BLaER1 treated with 17β-estradiol and CSF1 and Interleukin-3, amounts not matched to agents 10 nM and 100 nM (cell line): ENCODE measurements at regions not wholly inside any gene's neighbourhood (a gene's known extent, or its start where the extent isn't known, plus 50 kb on each side); places are given as distances from the start of the nearest gene placed in this dataset.
A peak's percentile ranks its signal among the peaks of the same experiment; 100 is the strongest.

ENCODE experiments used
- H3K27ac ChIP-seq, 11 experiments: shearing (Covaris generic); formaldehyde crosslinking; 2 replicates each; pipeline ENCODE4 v1.8.1; 2022
- H3K27me3 ChIP-seq, 11 experiments: shearing (Covaris generic); formaldehyde crosslinking; 2 replicates each; pipeline ENCODE4 v1.8.1; 2022
- H3K36me3 ChIP-seq, 11 experiments: shearing (Covaris generic); formaldehyde crosslinking; 2 replicates each; pipeline ENCODE4 v1.8.1; 2022
- H3K4me1 ChIP-seq, 10 experiments: shearing (Covaris generic); formaldehyde crosslinking; 2 replicates each; pipeline ENCODE4 v1.8.1; 2022
- H3K4me2 ChIP-seq, 11 experiments: shearing (Covaris generic); formaldehyde crosslinking; 2 replicates each; pipeline ENCODE4 v1.8.1; 2022
- H3K4me3 ChIP-seq, 10 experiments: shearing (Covaris generic); formaldehyde crosslinking; 2 replicates each; pipeline ENCODE4 v1.8.1; 2022
- H3K9ac ChIP-seq, 11 experiments: shearing (Covaris generic); formaldehyde crosslinking; 2 replicates each; pipeline ENCODE4 v1.8.1; 2022
- H3K9me3 ChIP-seq, 11 experiments: shearing (Covaris generic); formaldehyde crosslinking; replicated peaks in 1 of 11; 2 replicates each; pipeline ENCODE4 v1.8.1; 2022
- H4K20me1 ChIP-seq, 11 experiments: shearing (Covaris generic); formaldehyde crosslinking; 2 replicates each; pipeline ENCODE4 v1.8.1; 2022
- Cebpa-rat ChIP-seq, 11 experiments: shearing (Covaris generic); IDR thresholded peaks; 2 replicates each; pipeline ENCODE4 v1.8.1; 2022

GRCh38 chr18:49731860-49732311 is 81.4 kb downstream of the ACAA2 start:
- no peak overlapping the region for H3K4me3 ChIP-seq
- H3K27me3 ChIP-seq, result no peaks in the 10 kb centered on the region
- H3K9ac ChIP-seq, result no peak overlapping the region
- peaks cover 0 to 22% (median 3%) of the 10 kb centered on the region in 10 experiments; a peak in 8 of 20 replicates for H3K4me1 ChIP-seq
- H3K36me3 ChIP-seq, result no peaks in the 10 kb centered on the region
- H4K20me1 ChIP-seq, result no peaks in the 10 kb centered on the region
- no peak overlapping the region for H3K27ac ChIP-seq
- no peak for TF ChIP-seq Cebpa-rat (IDR thresholded peaks at IDR 0.05)
- H3K4me2 ChIP-seq, result no peak overlapping the region
- no peaks in the 10 kb centered on the region for H3K9me3 ChIP-seq

- Histone ChIP-seq H3K9ac (no peak overlapping the region), H3K36me3 (no peaks in the 10 kb centered on the region), H3K27ac (no peak overlapping the region), H3K4me1 (peaks cover 0 to 22% (median 3%) of the 10 kb centered on the region in 10 experiments; a peak in 8 of 20 replicates), H3K9me3 (no peaks in the 10 kb centered on the region), H3K4me3 (no peak overlapping the region), H3K27me3 (no peaks in the 10 kb centered on the region), H4K20me1 (no peaks in the 10 kb centered on the region), H3K4me2 (no peak overlapping the region)
- TF ChIP-seq Cebpa-rat (IDR thresholded peaks at IDR 0.05), result no peak
Measured at GRCh38 chr18:49731421-49731841, 81.9 kb downstream of the ACAA2 start.

- Histone ChIP-seq H3K9ac (no peak overlapping the region), H3K4me3 (no peak overlapping the region), H4K20me1 (no peaks in the 10 kb centered on the region), H3K27ac (no peak overlapping the region), H3K9me3 (no peaks in the 10 kb centered on the region), H3K27me3 (no peaks in the 10 kb centered on the region), H3K36me3 (no peaks in the 10 kb centered on the region), H3K4me1 (peaks cover 0 to 25% (median 3%) of the 10 kb centered on the region in 10 experiments; a peak in 8 of 20 replicates), H3K4me2 (no peak overlapping the region)
- TF ChIP-seq Cebpa-rat (IDR thresholded peaks at IDR 0.05), result no peak
Measured at GRCh38 chr18:49730951-49731391, 82.4 kb downstream of the ACAA2 start.

- H3K4me1 ChIP-seq, result peaks cover 0 to 8% (median 0%) of the 10 kb centered on the region in 10 experiments; a peak in 4 of 20 replicates
- no peak overlapping the region for H3K4me2 ChIP-seq
- no peak for TF ChIP-seq Cebpa-rat (IDR thresholded peaks at IDR 0.05)
- no peaks in the 10 kb centered on the region for H3K36me3 ChIP-seq
- no peak overlapping the region for H3K9ac ChIP-seq
- H3K27me3 ChIP-seq, result no peaks in the 10 kb centered on the region
- no peaks in the 10 kb centered on the region for H3K9me3 ChIP-seq
- H3K27ac ChIP-seq, result no peak overlapping the region
- no peaks in the 10 kb centered on the region for H4K20me1 ChIP-seq
- H3K4me3 ChIP-seq, result no peak overlapping the region
Measured at GRCh38 chr18:49728542-49728941, 84.8 kb downstream of the ACAA2 start.

- Histone ChIP-seq H3K27ac (no peak overlapping the region), H3K4me2 (no peak overlapping the region), H3K9ac (no peak overlapping the region), H3K4me1 (peaks cover 0 to 8% (median 0%) of the 10 kb centered on the region in 10 experiments; a peak in 4 of 20 replicates), H3K36me3 (no peaks in the 10 kb centered on the region), H3K27me3 (no peaks in the 10 kb centered on the region), H3K9me3 (no peaks in the 10 kb centered on the region), H4K20me1 (no peaks in the 10 kb centered on the region), H3K4me3 (no peak overlapping the region)
- no peak for TF ChIP-seq Cebpa-rat (IDR thresholded peaks at IDR 0.05)
Measured at GRCh38 chr18:49727816-49728215, 85.5 kb downstream of the ACAA2 start.

- Histone ChIP-seq H3K27ac (no peak overlapping the region), H3K9ac (no peak overlapping the region)
- TF ChIP-seq Cebpa-rat (IDR thresholded peaks at IDR 0.05), result no peak
Measured at GRCh38 chr18:49726675-49726963, 86.7 kb downstream of the ACAA2 start.

GRCh38 chr18:49725809-49726674 is 87.3 kb downstream of the ACAA2 start:
- H3K27me3 ChIP-seq, result no peaks in the 10 kb centered on the region
- no peak overlapping the region for H3K9ac ChIP-seq
- no peak overlapping the region for H3K4me3 ChIP-seq
- TF ChIP-seq Cebpa-rat (IDR thresholded peaks at IDR 0.05), result no peak
- no peaks in the 10 kb centered on the region for H4K20me1 ChIP-seq
- H3K9me3 ChIP-seq, result no peaks in the 10 kb centered on the region
- H3K36me3 ChIP-seq, result no peaks in the 10 kb centered on the region
- H3K4me1 ChIP-seq, result peaks cover 0 to 8% (median 0%) of the 10 kb centered on the region in 10 experiments; a peak in 4 of 20 replicates
- H3K4me2 ChIP-seq, result peak overlapping the region in 2 of 11 experiments; percentile 39 to 45; a peak in 3 of 22 replicates
- no peak overlapping the region for H3K27ac ChIP-seq

More at GRCh38 chr18:49726675-49726963, 86.7 kb downstream of the ACAA2 start:
- H3K36me3 ChIP-seq, result no peaks in the 10 kb centered on the region
- H3K27me3 ChIP-seq, result no peaks in the 10 kb centered on the region
- peaks cover 0 to 8% (median 0%) of the 10 kb centered on the region in 10 experiments; a peak in 4 of 20 replicates for H3K4me1 ChIP-seq
- H4K20me1 ChIP-seq, result no peaks in the 10 kb centered on the region
- H3K4me2 ChIP-seq, result no peak overlapping the region
- H3K9me3 ChIP-seq, result no peaks in the 10 kb centered on the region
- H3K4me3 ChIP-seq, result no peak overlapping the region

GRCh38 chr18:49723648-49724180 is 89.6 kb downstream of the ACAA2 start:
- no peak overlapping the region for H3K27ac ChIP-seq
- no peaks in the 10 kb centered on the region for H3K9me3 ChIP-seq
- no peaks in the 10 kb centered on the region for H3K27me3 ChIP-seq
- H3K4me1 ChIP-seq, result peaks cover 0 to 8% (median 0%) of the 10 kb centered on the region in 10 experiments; a peak in 4 of 20 replicates
- H3K9ac ChIP-seq, result no peak overlapping the region
- no peak overlapping the region for H3K4me3 ChIP-seq
- no peak overlapping the region for H3K4me2 ChIP-seq
- TF ChIP-seq Cebpa-rat (IDR thresholded peaks at IDR 0.05), result no peak
- H4K20me1 ChIP-seq, result no peaks in the 10 kb centered on the region
- H3K36me3 ChIP-seq, result no peaks in the 10 kb centered on the region

GRCh38 chr18:49722477-49722876 is 90.9 kb downstream of the ACAA2 start:
- H3K4me1 ChIP-seq, result peaks cover 0 to 8% (median 0%) of the 10 kb centered on the region in 10 experiments; a peak in 4 of 20 replicates
- no peak for TF ChIP-seq Cebpa-rat (IDR thresholded peaks at IDR 0.05)

More at GRCh38 chr18:49722477-49722876, 90.9 kb downstream of the ACAA2 start:
- H3K4me2 ChIP-seq, result no peak overlapping the region
- 0 out of 22 replicates have a peak, but pooled peaks cover 0 to 3% (median 0%) of the 10 kb centered on the region in 11 experiments for H3K9me3 ChIP-seq
- no peaks in the 10 kb centered on the region for H4K20me1 ChIP-seq
- H3K36me3 ChIP-seq, result no peaks in the 10 kb centered on the region
- no peak overlapping the region for H3K27ac ChIP-seq
- H3K9ac ChIP-seq, result no peak overlapping the region
- no peak overlapping the region for H3K4me3 ChIP-seq
- no peaks in the 10 kb centered on the region for H3K27me3 ChIP-seq
